IMR-90 (cell line): ENCODE measurements at regions not wholly inside any gene's neighbourhood (a gene's known extent, or its start where the extent isn't known, plus 50 kb on each side); places are given as distances from the start of the nearest gene placed in this dataset.

Experiments used
- ATAC-seq: fragments of 200-7000 bp; cut with Tn5 transposase; 2 replicates; pipeline ENCODE4 v1.9.1; 2020; ENCODE audit warnings: low read depth, mild to moderate bottlenecking, moderate library complexity
- BruUV-seq: library from RNA; stranded (reverse); fragments of 400-500 nt; replicated peaks from 2 replicates; lab custom pipeline; 2021; lab: Mats Ljungman, UMichigan
- CTCF ChIA-PET: fragments of 300-600 bp; formaldehyde crosslinking; extraction: SDS; loops from one replicate; lab custom pipeline; 2021; ENCODE audit warnings: antibody characterized with exemption; lab: Yijun Ruan, JAX
- POLR2A ChIA-PET: fragments of 300-600 bp; sonication (Branson Sonifier 250); formaldehyde crosslinking; loops from one replicate; lab custom pipeline; 2022; ENCODE audit warnings: antibody characterized with exemption; ENCODE audit not compliant: unreplicated experiment; lab: Charles Lee
- DNase-seq: peaks from one replicate; pipeline ENCODE4 v3.0.0; 2013
- H2AFZ ChIP-seq: replicated peaks from 2 replicates; pipeline ENCODE3; 2013; ENCODE audit warnings: low read length, mild to moderate bottlenecking; ENCODE audit not compliant: poor library complexity
- H2AK5ac ChIP-seq: 2 replicates; pipeline ENCODE4 v1.6.1; 2013; ENCODE audit warnings: low read depth, low read length, inconsistent platforms
- H2AK9ac ChIP-seq: replicated peaks from 2 replicates; pipeline ENCODE3; 2013; ENCODE audit warnings: mild to moderate bottlenecking, low read depth, low read length, moderate library complexity; ENCODE audit not compliant: poor library complexity
- H2BK120ac ChIP-seq: 2 replicates; pipeline ENCODE4 v1.6.1; 2013; ENCODE audit warnings: low read depth, low read length, inconsistent platforms
- H2BK15ac ChIP-seq: 3 replicates; pipeline ENCODE4 v1.6.1; 2013; ENCODE audit warnings: low read depth, low read length, inconsistent platforms
- H2BK20ac ChIP-seq: 2 replicates; pipeline ENCODE4 v1.6.1; 2013; ENCODE audit warnings: low read depth, mild to moderate bottlenecking, inconsistent platforms, low read length, moderate library complexity
- H2BK5ac ChIP-seq: 2 replicates; pipeline ENCODE4 v1.6.1; 2013; ENCODE audit warnings: mild to moderate bottlenecking, low read depth, low read length, inconsistent platforms; ENCODE audit not compliant: poor library complexity, severe bottlenecking
- H3K14ac ChIP-seq: replicated peaks from 2 replicates; pipeline ENCODE4 v1.6.1; 2013; ENCODE audit warnings: low read depth, low read length, inconsistent platforms
- H3K18ac ChIP-seq: 2 replicates; pipeline ENCODE4 v1.6.1; 2013; ENCODE audit warnings: low read depth, low read length, control low read depth
- H3K23ac ChIP-seq: 2 replicates; pipeline ENCODE4 v1.6.1; 2013; ENCODE audit warnings: low read depth, low read length, inconsistent platforms
- H3K27ac ChIP-seq: 2 replicates; pipeline ENCODE4 v1.5.1; 2013; ENCODE audit warnings: mild to moderate bottlenecking, control low read depth, low read length; ENCODE audit not compliant: insufficient read depth
- H3K27me3 ChIP-seq: 2 replicates; pipeline ENCODE4 v1.6.1; 2013; ENCODE audit warnings: low read length; ENCODE audit not compliant: control insufficient read depth, insufficient read depth
- H3K36me3 ChIP-seq: 2 replicates; pipeline ENCODE4 v1.6.1; 2013; ENCODE audit warnings: low read length, mixed read lengths; ENCODE audit not compliant: control insufficient read depth, insufficient read depth
- H3K4ac ChIP-seq: 2 replicates; pipeline ENCODE4 v1.6.1; 2013; ENCODE audit warnings: low read depth, low read length, inconsistent platforms
- H3K4me1 ChIP-seq: 2 replicates; pipeline ENCODE4 v1.6.1; 2013; ENCODE audit warnings: low read length, mixed read lengths; ENCODE audit not compliant: control insufficient read depth, insufficient read depth
- H3K4me2 ChIP-seq: 2 replicates; pipeline ENCODE4 v1.6.1; 2013; ENCODE audit warnings: low read depth, mild to moderate bottlenecking, control low read depth, low read length, moderate library complexity
- H3K4me3 ChIP-seq: 2 replicates; pipeline ENCODE4 v1.5.1; 2013; ENCODE audit warnings: low read depth, mild to moderate bottlenecking, control low read depth, low read length, moderate library complexity; ENCODE audit not compliant: insufficient read depth
- H3K56ac ChIP-seq: 2 replicates; pipeline ENCODE4 v1.6.1; 2013; ENCODE audit warnings: low read length, inconsistent platforms; ENCODE audit not compliant: insufficient read depth; ENCODE audit errors: extremely low read depth
- H3K79me1 ChIP-seq, 2 experiments: 2 replicates each; pipeline ENCODE4 v1.6.1; 2013; ENCODE audit warnings: low read length in 2 of 2, inconsistent platforms in 1 of 2, low read depth in 1 of 2
- H3K9ac ChIP-seq: 2 replicates; pipeline ENCODE4 v1.6.1; 2013; ENCODE audit warnings: low read depth, low read length, control low read depth
- H3K9me1 ChIP-seq: 2 replicates; pipeline ENCODE4 v1.6.1; 2013; ENCODE audit warnings: low read length, inconsistent platforms; ENCODE audit not compliant: insufficient read depth
- H3K9me3 ChIP-seq: 2 replicates; pipeline ENCODE4 v1.6.1; 2013; ENCODE audit warnings: low read length; ENCODE audit not compliant: control insufficient read depth, insufficient read depth
- H4K20me1 ChIP-seq: 2 replicates; pipeline ENCODE4 v1.6.1; 2013; ENCODE audit warnings: low read length, inconsistent platforms; ENCODE audit not compliant: insufficient read depth
- H4K5ac ChIP-seq: 2 replicates; pipeline ENCODE4 v1.6.1; 2013; ENCODE audit warnings: mild to moderate bottlenecking, low read depth, low read length, control low read depth
- H4K8ac ChIP-seq, 2 experiments: 2 replicates each; pipeline ENCODE4 v1.6.1; 2013; ENCODE audit warnings: low read depth in 2 of 2, low read length in 2 of 2, control low read depth in 1 of 2, inconsistent platforms in 1 of 2
- H4K91ac ChIP-seq: 2 replicates; pipeline ENCODE4 v1.6.1; 2013; ENCODE audit warnings: low read depth, low read length, inconsistent platforms; ENCODE audit not compliant: insufficient read depth
- BHLHE40 ChIP-seq: fragments of 150-350 bp; IDR thresholded peaks from 2 replicates; pipeline ENCODE4 v1.6.1; 2016; ENCODE audit warnings: mild to moderate bottlenecking, low read depth, low read length
- CEBPB ChIP-seq: IDR thresholded peaks from 2 replicates; pipeline ENCODE4 v1.6.1; 2012; ENCODE audit warnings: low read depth, low read length, improper control_type of control experiment
- CHD1 ChIP-seq: IDR thresholded peaks from 2 replicates; pipeline ENCODE4 v1.6.1; 2012; ENCODE audit warnings: low read depth, low read length, improper control_type of control experiment
- FOS ChIP-seq: fragments of 150-350 bp; IDR thresholded peaks from 2 replicates; pipeline ENCODE4 v1.6.1; 2016; ENCODE audit warnings: low read depth, low read length
- MAFK ChIP-seq: IDR thresholded peaks from 2 replicates; pipeline ENCODE4 v1.6.1; 2012; ENCODE audit warnings: low read depth, low read length, improper control_type of control experiment
- MAZ ChIP-seq: IDR thresholded peaks from 2 replicates; pipeline ENCODE4 v1.6.1; 2012; ENCODE audit warnings: low read depth, mild to moderate bottlenecking, low read length, improper control_type of control experiment, moderate library complexity, borderline replicate concordance
- MXI1 ChIP-seq: IDR thresholded peaks from 2 replicates; pipeline ENCODE4 v1.6.1; 2012; ENCODE audit warnings: low read depth, mild to moderate bottlenecking, low read length, moderate library complexity, borderline replicate concordance
- NFE2L2 ChIP-seq: fragments of 150-350 bp; IDR thresholded peaks from 2 replicates; pipeline ENCODE4 v1.6.1; 2016; ENCODE audit warnings: low read depth, mild to moderate bottlenecking, low read length
- POLR2A ChIP-seq: IDR thresholded peaks from 2 replicates; pipeline ENCODE4 v1.6.1; 2012; ENCODE audit warnings: mild to moderate bottlenecking, low read depth, low read length
- RAD21 ChIP-seq: IDR thresholded peaks from 2 replicates; pipeline ENCODE4 v1.6.1; 2012; ENCODE audit warnings: low read length, improper control_type of control experiment
- RCOR1 ChIP-seq: IDR thresholded peaks from 2 replicates; pipeline ENCODE4 v1.6.1; 2012; ENCODE audit warnings: mild to moderate bottlenecking, low read length, improper control_type of control experiment; ENCODE audit not compliant: insufficient replicate concordance
- RFX5 ChIP-seq: IDR thresholded peaks from 2 replicates; pipeline ENCODE4 v1.8.0; 2012; ENCODE audit warnings: low read depth, mild to moderate bottlenecking, low read length, moderate library complexity
- SMC3 ChIP-seq: fragments of 150-350 bp; IDR thresholded peaks from 2 replicates; pipeline ENCODE4 v1.6.1; 2016; ENCODE audit warnings: low read depth, mild to moderate bottlenecking, antibody characterized with exemption, low read length, moderate library complexity
- dilution Hi-C: fragments of 300-500 bp; cut with HindIII; formaldehyde crosslinking; loops from one replicate; pipeline ENCODE4 v1.14.3; 2018; ENCODE audit warnings: low sequenced_read_pairs; ENCODE audit not compliant: unreplicated experiment
- in situ Hi-C: fragments of 300-500 bp; cut with MboI; formaldehyde crosslinking; loops from 3 replicates; pipeline ENCODE4 v1.14.3; 2019; ENCODE audit warnings: low sequenced_read_pairs, inconsistent platforms, mixed read lengths
- intact Hi-C: fragments of 100-400 bp; cut with micrococcal nuclease; formaldehyde crosslinking; loops from 2 replicates; pipeline ENCODE4 v1.10.0; 2022
- TF ChIP-seq, protein P1 (sequence below): fragments of 150-350 bp; IDR thresholded peaks from 2 replicates; pipeline ENCODE4 v1.6.1; 2016; ENCODE audit warnings: low read depth, mild to moderate bottlenecking, low read length, moderate library complexity, borderline replicate concordance
- TF ChIP-seq, protein P2 (sequence below): conservative IDR thresholded peaks from 2 replicates; pipeline ENCODE4 v1.5.1; 2012; ENCODE audit warnings: mild to moderate bottlenecking, low read depth, low read length, improper control_type of control experiment
- TF ChIP-seq, protein P3 (sequence below): fragments of 150-350 bp; IDR thresholded peaks from 2 replicates; pipeline ENCODE4 v1.6.1; 2017; ENCODE audit warnings: mild to moderate bottlenecking, antibody characterized with exemption, low read length, low read depth

DNA sequence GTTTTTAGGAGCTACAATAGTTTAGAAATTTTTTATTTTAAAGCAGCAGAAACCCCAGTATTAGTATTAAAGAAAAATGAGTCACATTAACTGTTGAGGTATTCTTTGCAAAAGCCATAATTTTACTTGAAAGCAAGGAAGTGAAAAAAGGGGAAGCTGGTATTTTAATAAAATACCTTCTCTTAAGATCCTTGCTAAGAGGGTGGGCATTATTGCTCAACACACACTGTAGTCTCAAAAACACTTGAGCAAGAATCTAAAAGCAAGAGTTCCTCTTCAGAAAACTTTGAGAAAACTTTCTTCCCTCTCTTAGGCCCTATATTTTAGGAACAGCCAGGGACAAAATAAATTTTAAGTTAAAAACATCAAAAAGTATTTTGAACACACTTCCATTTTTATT lies 259.4 kb upstream of the DIAPH2 start:
- Histone ChIP-seq H3K4me2 (no peak overlapping the region), H3K23ac (no peak overlapping the region), H3K79me1 (no peaks in the 10 kb centered on the region), H3K56ac (no peak overlapping the region), H2AFZ (no peak overlapping the region), H3K18ac (no peak overlapping the region), H2BK20ac (no peak overlapping the region), H2BK120ac (no peak overlapping the region), H3K27me3 (no peaks in the 10 kb centered on the region), H3K27ac (no peak overlapping the region), H4K91ac (no peak overlapping the region), H2AK9ac (no peak overlapping the region), H3K9me3 (no peaks in the 10 kb centered on the region), H4K8ac (no peak overlapping the region), H2AK5ac (no peak overlapping the region), H3K9me1 (no peaks in the 10 kb centered on the region), H3K9ac (no peak overlapping the region), H3K36me3 (no peaks in the 10 kb centered on the region), H3K4ac (no peak overlapping the region), H3K14ac (no peak overlapping the region), H3K4me3 (no peak overlapping the region), H2BK15ac (no peak overlapping the region), H3K4me1 (no peaks in the 10 kb centered on the region; the same call in 1 of the 2 replicates), H2BK5ac (no peak overlapping the region), H4K5ac (no peak overlapping the region), H4K20me1 (no peaks in the 10 kb centered on the region)
- no TSS peak for BruUV-seq
- dilution Hi-C loops (no loop called here), intact Hi-C loops (no loop called here), in situ Hi-C loops (no loop called here)
- DNase-seq (no peak), ATAC-seq (no peak)
- POLR2A ChIA-PET, result no interaction called here
- CTCF ChIA-PET, result no interaction called here
- TF ChIP-seq, protein P1, sequence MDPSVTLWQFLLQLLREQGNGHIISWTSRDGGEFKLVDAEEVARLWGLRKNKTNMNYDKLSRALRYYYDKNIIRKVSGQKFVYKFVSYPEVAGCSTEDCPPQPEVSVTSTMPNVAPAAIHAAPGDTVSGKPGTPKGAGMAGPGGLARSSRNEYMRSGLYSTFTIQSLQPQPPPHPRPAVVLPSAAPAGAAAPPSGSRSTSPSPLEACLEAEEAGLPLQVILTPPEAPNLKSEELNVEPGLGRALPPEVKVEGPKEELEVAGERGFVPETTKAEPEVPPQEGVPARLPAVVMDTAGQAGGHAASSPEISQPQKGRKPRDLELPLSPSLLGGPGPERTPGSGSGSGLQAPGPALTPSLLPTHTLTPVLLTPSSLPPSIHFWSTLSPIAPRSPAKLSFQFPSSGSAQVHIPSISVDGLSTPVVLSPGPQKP, result no peak
- no peak for TF ChIP-seq RFX5
- TF ChIP-seq MXI1, result no peak
- no peak for TF ChIP-seq BHLHE40
- no peak for TF ChIP-seq RAD21
- no peak for TF ChIP-seq POLR2A
- TF ChIP-seq CHD1, result no peak
- no peak for TF ChIP-seq NFE2L2
- TF ChIP-seq, protein P2, sequence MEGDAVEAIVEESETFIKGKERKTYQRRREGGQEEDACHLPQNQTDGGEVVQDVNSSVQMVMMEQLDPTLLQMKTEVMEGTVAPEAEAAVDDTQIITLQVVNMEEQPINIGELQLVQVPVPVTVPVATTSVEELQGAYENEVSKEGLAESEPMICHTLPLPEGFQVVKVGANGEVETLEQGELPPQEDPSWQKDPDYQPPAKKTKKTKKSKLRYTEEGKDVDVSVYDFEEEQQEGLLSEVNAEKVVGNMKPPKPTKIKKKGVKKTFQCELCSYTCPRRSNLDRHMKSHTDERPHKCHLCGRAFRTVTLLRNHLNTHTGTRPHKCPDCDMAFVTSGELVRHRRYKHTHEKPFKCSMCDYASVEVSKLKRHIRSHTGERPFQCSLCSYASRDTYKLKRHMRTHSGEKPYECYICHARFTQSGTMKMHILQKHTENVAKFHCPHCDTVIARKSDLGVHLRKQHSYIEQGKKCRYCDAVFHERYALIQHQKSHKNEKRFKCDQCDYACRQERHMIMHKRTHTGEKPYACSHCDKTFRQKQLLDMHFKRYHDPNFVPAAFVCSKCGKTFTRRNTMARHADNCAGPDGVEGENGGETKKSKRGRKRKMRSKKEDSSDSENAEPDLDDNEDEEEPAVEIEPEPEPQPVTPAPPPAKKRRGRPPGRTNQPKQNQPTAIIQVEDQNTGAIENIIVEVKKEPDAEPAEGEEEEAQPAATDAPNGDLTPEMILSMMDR, result no peak
- TF ChIP-seq MAFK, result no peak
- TF ChIP-seq SMC3, result no peak
- no peak for TF ChIP-seq CEBPB
- no peak for TF ChIP-seq MAZ
- TF ChIP-seq, protein P3, sequence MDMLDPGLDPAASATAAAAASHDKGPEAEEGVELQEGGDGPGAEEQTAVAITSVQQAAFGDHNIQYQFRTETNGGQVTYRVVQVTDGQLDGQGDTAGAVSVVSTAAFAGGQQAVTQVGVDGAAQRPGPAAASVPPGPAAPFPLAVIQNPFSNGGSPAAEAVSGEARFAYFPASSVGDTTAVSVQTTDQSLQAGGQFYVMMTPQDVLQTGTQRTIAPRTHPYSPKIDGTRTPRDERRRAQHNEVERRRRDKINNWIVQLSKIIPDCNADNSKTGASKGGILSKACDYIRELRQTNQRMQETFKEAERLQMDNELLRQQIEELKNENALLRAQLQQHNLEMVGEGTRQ, result no peak
- TF ChIP-seq RCOR1, result no peak
- no peak for TF ChIP-seq FOS
